GM19035 (cell line): ENCODE measurements at regions not wholly inside any gene's neighbourhood (a gene's known extent, or its start where the extent isn't known, plus 50 kb on each side); places are given as distances from the start of the nearest gene placed in this dataset.

Experiments
- ATAC-seq: cut with Tn5 transposase; IDR thresholded peaks from one replicate; pipeline ENCODE4 v1.9.1; 2021; ENCODE audit not compliant: unreplicated experiment

- no peak for ATAC-seq
Measured at GRCh38 chr10:3229815-3230214, 57.2 kb upstream of the PITRM1 start.

- ATAC-seq, result no peak
Measured at GRCh38 chr10:3228629-3228945, 56.0 kb upstream of the PITRM1 start.

GRCh38 chr10:3226960-3227744 lies 54.6 kb upstream of the PITRM1 start:
- ATAC-seq, result no peak

GRCh38 chr10:3225561-3225960 lies 53.0 kb upstream of the PITRM1 start:
- ATAC-seq, result no peak

- ATAC-seq, result no peak
Measured at GRCh38 chr10:3224241-3224640, 51.7 kb upstream of the PITRM1 start.

- ATAC-seq, result no peak
Measured at GRCh38 chr10:3222626-3223025, 50.0 kb upstream of the PITRM1 start.
